GM21529 (cell line): ENCODE measurements at regions not wholly inside any gene's neighbourhood (a gene's known extent, or its start where the extent isn't known, plus 50 kb on each side); places are given as distances from the start of the nearest gene placed in this dataset.

ENCODE experiments used
- ATAC-seq: cut with Tn5 transposase; IDR thresholded peaks from one replicate; pipeline ENCODE4 v1.9.1; 2021; ENCODE audit not compliant: unreplicated experiment

GRCh38 chr3:30945291-30945690 is 50.8 kb upstream of the GADL1 start:
- ATAC-seq = no peak

DNA sequence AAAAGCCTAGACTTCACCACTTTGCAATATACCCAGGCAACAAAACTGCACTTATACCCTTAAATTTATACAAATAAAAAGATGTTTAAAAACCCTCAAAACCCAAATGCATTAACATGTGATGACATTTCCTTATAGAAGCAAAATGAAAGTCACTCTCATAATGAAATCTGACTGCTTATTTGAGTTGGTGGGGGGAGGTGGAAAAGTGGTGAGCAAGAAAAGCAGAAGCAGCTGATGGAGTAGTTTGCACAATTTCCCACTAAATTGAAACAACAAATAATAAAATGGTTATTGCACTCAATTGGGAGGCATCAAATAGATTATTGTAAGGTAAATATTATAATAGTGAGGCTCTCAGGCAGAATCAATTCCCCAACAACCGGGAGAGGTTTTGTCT is 54.0 kb upstream of the GADL1 start:
- ATAC-seq = no peak

- ATAC-seq = no peak
Observed at GRCh38 chr3:30951826-30952225, 57.4 kb upstream of the GADL1 start.

DNA sequence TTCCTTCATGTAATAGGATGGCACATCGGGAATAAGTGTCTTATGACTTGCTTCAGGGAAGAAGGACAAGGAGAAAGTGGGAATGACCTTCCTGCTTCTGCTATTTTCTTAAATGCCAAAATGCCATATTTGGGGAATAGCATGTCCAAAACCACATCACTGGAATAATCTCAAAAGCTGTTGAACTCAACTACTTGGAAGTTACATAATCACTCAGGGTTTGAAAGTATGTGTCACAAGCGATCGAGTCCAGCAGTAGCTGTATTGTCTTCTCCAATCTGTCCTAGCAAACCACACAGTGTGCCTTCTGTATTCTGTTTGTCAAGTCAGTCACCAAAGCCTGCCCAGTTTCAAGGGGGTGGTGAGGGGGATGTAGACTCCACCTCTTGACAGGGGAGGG is 58.3 kb upstream of the GADL1 start:
- no peak for ATAC-seq

GRCh38 chr3:30954426-30954825 is 60.0 kb upstream of the GADL1 start:
- ATAC-seq = no peak

GRCh38 chr3:30962084-30962483 is 67.6 kb upstream of the GADL1 start:
- no peak for ATAC-seq

DNA sequence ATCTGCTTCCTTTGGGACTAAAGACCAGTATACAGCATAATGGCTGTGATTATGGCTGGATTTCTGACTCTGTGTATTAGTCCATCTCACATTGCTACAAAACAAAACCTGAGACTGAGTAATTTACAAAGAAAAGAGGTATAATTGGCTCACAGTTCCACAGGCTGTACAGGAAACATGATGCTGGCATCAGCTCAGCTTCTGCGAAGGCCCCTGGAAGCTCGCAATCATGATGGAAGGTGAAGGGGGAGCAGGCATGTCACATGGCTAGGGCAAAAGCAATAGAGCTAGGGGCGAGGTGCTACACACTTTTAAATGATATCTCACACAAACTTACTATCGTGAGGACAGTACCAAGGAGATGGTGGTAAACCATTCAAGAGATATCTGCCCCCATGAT is 68.0 kb upstream of the GADL1 start:
- ATAC-seq = no peak

DNA sequence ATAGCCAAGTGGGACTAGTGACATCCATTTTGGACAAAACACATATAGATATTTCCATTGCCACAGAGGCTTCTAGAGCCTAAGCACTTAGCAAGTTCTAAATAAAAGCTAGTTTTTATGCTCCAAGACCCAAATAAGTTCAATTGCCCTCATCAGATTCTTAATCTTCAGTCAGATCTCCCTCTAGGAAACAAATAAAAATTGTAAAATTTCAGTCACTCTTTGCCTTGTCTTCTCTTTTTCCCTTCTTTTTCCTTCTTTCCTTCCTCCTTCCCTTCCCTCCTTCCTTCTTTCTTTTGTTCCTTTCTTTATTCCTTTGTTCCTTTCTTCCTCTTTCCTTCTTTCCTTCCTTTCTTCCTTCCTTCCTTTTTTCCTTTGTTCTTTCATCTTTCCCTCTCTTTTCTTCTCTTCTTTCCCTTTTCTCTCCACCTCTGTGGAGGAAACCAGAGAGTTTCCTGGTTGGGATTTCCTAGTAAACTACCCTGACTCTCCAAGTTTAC is 68.8 kb upstream of the GADL1 start:
- ATAC-seq = no peak

DNA sequence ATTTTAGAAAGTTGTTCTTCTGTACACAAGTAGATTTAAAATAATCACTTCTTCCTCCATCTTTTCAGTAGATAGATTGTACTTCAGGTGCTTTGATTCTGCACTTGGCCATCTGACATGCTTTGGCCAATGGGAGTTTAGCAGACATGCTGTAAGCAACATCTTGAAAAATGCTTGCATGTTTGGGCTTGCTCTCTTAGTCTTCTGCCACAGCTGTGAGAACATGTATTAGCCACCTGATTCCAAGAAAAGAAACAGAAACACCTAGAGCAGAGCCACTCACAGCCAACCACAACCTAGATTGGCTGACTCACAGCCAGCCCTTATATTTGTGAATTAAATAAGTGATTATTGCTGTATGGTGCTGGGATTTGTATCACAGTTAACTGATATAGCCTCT is 70.2 kb upstream of the GADL1 start:
- ATAC-seq = peak; percentile 96

GRCh38 chr3:30966896-30967295 is 72.4 kb upstream of the GADL1 start:
- no peak for ATAC-seq

DNA sequence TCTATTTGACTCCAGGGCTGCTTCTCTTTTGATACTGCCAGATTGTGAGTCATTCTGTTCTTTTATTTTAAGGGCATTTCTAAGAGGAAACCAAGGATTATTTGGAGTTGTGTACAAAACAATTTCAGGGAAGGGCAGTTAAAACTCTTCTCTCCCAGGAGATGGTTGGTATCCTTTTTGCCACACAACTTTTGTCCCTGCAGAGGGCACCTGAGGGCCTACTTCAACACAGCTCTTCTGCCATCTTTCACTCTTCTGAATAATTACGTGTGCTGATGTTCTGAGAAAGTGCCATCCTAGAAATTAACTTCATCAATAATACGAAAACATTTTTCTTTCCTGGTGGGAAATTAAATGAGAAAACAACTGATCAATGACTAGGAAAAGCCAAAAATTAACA is 75.7 kb upstream of the GADL1 start:
- ATAC-seq = no peak

GRCh38 chr3:30972449-30972848 is 78.0 kb upstream of the GADL1 start:
- no peak for ATAC-seq

DNA sequence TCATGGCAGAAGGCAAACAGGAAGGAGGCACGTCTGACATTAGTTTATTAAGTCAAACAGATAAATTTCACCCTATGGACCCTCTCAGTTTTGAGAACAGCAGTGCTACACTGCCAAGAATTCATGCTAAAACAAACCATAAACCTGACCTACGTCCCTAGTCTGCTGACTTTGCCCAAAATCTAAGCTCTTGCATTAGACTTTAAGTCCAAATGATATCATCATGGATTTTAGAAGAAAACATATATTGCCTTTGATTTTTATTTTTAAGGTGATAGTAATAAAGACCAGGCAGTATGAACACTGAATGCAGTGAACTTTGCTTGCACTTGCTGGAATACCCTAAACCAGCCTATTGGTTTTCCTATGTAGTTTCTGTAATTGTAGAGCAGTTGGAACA is 79.6 kb upstream of the GADL1 start:
- no peak for ATAC-seq

DNA sequence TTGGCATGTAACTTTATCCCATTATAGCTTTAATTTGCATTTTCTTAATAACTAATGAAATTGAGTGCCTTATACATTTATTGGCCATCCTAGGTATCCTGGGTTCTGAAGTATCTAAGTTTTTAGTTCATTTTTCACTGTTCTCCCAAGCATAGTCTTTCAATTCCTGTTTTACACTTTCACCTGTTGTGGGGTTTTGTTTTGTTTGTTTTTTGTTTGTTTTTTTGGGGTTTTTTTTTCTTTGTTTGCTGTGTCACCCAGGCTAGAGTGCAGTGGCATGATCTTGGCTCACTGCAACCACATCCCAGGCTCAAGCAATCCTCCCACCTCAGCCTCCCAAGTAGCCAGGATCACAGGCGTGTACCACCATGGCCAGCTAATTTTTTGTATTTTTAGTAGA is 83.1 kb upstream of the GADL1 start:
- no peak for ATAC-seq

- ATAC-seq = no peak
Observed at GRCh38 chr3:30980993-30981392, 86.5 kb upstream of the GADL1 start.

GRCh38 chr3:30982416-30983075 is 88.1 kb upstream of the GADL1 start:
- no peak for ATAC-seq

- ATAC-seq = peak; percentile 71
Observed at GRCh38 chr3:30984855-30985749, 90.6 kb upstream of the GADL1 start.

DNA sequence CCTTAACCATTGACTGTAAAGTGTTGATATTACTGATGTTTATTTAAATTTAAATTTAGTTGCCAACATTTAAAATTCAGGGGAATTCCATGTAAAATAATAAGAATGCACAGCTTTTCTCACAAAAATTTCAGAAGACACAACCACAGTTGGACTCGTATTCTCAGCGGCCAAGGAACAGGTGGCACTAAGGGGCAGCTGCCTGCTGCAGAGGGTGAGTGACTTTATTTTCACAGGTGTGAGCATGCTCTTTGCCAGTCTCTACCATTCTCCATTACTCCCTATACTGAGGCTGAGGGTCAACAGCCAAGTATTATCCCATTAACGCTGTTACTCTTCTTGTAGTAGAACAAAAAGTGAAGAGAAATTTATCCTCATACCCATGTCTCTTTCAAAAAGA is 92.1 kb upstream of the GADL1 start:
- ATAC-seq = no peak

GRCh38 chr3:30988769-30989168 is 94.3 kb upstream of the GADL1 start:
- ATAC-seq = no peak

DNA sequence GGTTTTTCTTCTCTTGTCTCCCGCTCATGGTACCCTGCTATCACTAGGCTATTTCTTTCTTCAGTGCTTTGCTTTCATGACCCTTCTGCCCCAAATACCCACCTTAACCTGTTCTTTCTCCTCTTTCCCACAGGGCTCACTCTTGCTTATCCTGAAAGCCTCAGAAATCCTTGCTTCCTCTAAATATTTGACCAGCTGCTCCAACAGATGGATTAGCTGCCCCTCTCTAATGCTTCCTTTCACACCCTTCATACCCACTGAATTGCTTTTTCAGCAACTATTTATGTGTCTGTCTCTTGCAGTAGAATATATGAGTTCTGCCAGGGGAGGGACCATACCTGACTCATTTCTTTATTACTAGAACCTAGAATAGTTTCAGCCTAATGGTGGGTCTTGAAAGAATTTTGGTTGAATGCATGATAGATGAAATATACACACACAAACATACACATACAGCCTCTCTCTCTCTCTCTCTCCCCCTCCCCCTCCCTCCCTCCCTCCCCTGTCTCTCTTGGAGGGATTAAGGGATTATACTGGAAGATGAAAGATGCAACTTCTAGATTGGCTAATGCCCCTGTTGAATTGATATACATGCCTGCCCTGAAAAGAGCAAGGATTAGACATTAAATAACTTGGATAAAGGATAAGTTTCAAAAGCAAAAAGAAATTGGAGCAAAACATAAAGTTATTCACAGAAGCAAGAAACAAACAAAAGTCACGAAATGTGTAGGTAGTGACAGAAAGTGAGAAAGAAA is 95.0 kb upstream of the GADL1 start:
- ATAC-seq = no peak

GRCh38 chr3:30996467-30996866 is 102.0 kb upstream of the GADL1 start:
- ATAC-seq = no peak

DNA sequence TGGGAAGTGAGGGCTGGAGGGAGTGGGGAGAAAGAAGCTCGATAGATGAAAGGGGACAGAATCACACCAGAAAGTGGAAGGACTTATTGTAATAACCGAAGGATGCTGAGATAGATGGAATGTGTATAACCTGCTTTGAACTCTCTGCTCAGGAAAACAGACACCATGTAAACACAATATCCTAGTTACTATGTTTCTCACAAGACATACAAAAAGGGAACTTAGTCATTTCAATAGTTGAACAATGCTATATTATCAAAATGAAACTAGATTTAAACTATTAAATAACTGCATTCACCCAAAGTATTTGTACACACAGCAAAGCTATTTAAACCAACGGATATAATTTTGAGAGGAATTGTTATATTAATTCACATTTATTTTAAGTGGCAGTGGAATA is 108.3 kb upstream of the GADL1 start:
- peak; percentile 60 for ATAC-seq
